Activated T-cell treated with anti-CD3 and anti-CD28 coated beads for 4 hours (primary cell): ENCODE measurements at regions not wholly inside any gene's neighbourhood (a gene's known extent, or its start where the extent isn't known, plus 50 kb on each side); places are given as distances from the start of the nearest gene placed in this dataset.

ENCODE experiments used
- DNase-seq: peaks from one replicate; pipeline ENCODE4 v3.0.0-alpha.2; 2020

DNA sequence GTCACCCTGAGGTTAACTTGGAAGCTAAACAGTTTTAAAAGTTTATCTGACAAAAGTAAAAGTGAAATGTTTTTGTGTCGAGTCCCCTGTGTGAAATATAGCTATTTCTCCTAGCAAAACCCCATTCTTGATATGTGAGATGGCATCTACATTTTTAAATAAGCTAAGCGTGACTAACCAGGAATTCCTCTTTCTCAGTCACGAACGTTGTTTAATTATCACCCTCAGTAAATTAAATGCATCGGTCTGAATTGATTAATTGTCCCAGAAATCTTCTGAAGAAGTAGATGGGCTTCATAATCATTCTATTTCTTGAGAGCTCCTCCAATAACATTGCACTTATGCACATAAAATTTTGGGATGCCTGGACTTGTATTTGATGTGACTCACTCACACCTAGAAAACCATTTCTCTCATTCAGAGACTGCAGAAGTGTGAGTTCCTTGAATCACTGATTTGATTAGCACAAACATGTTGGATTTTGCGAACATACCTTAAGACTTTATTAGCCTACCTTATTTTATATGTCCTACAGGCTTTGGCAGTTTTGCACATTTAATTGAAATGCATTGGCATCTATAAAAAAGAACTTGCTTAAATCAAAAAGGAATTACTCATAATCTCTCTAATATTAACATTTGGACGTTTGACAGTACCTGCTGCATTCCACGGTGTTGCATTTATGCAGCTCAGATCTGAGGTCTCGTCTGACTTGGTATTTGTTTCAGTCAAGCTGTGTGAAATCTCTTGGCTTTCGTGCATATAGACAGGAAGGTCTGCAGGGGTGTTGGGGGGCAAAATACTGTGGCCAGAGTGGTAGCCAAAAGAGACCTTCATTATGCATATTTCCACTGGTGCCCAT, 475.2 kb downstream of the EPHA4 start:
- DNase-seq: no peak

DNA sequence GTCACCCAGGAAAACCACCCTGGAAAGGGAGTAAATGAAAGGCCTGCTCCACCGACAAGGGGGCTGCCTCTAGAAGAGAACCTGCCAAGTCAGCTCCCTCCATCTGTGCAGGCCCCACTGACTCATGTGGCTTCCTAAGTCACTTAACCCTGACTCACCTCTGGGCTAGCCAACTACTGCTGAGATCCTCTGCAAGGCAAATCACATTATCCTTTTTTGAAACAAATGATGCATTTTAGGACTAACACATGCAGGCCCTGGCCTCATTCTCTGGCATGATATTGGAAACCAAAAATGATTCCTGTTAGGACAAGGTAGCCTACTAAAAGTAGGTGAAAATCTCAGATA, 474.6 kb downstream of the EPHA4 start:
- DNase-seq: no peak

DNA sequence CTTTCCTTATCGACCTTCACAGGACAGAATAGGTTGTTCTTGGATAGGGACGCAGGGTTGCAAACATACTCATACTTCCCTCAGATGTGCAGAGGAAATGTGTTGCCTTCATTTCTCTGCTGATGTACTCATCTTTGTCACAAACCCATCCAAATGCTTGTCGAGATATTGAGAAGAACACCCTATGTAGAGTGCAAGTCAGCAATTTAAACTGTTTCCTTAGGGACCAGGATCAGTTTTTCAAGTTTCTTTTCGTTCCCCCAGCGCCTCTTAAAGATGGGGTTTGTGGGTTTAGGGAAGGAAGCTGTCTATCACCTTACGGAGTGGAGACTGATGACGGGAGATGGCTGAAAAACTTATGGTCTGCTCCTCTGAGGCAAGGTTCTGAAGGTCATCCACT, 474.2 kb downstream of the EPHA4 start:
- no peak for DNase-seq

DNA sequence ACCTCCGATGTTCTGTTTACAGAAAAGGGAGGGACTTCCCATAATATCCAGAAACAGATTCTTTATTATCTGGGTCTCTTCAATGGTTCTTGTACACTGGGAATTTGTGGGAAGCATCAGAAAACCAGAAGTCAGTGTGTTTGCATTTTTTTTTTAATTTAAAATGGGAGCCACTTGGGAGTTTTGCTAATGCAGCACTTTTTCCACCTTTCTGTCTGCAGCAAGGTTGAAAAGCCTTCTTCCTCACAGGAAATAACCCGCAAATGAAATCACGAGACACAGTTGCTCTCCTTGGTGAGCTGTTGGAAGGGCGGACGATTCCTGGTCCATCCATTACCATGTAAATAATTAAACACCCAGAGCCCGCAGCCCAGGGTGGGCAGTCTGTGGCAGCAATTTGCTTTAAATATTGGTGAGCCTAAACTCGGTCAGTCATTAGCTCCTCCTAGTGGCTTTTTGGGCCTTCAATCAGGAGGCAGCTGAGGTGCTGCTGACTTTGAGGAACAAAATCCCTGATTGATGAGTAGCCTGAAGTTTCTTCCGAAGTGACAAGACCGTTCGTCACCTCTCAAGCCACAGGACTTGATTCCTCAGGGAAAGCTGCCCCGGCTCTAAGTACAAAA, 471.5 kb downstream of the EPHA4 start:
- no peak for DNase-seq

DNA sequence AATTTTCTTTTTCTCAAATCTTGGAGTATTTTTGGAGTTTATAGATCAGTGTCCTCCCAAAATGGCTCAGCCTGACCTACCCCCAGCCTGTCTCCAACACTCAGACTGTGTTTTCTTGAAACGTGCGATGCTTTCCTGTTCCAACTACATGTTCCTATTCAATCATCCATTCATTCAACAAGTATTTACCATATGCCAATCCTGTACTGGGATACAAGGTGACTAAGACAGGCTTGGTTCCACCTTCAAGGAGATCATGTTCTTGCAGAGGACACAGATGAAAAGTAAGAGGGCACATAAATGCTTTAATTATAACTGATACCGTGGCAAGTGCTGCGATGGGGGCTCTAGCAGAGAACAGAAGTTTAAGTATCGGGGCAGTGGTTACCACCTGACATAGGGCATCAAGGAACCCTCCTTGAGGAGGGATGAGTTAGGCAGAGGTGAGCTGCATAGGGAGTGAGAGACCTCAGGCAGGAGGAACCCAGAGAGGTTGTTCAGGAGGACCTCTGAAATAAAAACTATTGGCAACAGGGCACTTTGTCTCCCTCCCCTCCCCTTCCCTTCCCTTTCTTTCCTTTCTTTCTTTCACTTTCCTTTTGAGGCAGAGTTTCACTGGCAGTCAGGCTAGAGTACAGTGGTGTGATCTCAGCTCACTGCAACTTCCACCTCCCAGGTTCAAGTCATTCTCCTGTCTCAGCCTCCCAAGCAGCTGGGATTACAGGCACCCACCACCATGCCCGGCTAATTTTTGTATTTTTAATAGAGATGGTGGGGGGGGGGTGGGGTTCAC, 469.0 kb downstream of the EPHA4 start:
- no peak for DNase-seq

DNA sequence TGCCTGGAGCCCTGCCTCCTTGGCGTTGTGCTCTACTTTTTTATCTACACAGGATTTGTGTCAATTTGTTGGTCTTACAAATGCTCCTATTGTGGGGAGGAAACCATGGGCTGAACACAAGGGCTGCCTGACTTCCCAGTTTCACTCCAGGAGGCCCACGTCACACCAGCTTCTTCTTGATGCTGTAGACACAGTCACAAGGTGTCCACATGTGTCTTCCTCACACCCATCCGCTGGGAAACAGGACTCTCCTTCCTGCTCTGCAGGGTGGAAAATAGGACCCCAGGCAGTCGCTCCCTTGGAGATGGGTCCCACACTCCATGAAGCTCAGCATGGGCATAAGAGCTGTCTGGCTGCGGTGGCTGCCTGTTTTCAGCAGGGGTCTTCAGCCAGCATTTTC, 468.2 kb downstream of the EPHA4 start:
- no peak for DNase-seq

DNA sequence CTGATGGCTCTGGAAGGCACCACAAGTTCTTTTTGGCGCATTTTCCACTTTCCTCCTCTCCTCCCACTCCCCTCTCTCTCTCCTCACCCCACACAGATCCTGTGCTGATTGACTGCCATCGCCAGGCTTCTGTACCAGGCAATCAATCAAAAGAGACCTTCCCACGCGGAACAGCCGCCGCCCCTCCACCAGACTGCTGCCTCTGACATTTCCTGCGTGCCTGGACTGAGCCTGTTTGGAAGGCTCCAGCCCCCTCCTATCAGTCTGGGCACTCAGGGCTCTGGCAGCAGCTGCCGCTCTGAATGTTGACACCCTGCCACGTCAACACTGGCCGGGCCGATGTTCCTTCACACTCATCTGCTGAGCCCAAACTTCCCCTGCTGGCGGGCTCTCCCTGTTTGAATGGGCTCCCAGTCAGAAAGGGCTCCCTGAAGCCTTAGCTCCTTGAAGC, 467.7 kb downstream of the EPHA4 start:
- DNase-seq: no peak

DNA sequence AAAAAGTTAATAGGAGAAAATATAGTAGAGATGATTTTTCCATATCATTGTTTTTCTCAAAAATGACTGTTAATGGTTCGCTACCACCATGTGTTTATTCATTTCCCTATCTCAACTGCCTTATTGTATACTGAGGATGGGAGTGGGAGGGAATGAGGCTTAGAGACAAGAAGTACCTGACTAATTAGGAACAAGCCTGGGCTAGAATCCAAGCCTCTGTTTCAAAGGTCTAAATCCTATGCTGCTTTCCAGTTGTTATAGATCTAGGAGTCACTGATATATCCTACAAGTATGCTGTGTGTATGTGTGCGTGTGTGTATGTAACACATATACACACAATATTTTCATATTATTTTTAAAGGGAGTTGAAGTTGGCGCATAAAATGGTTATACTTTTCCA, 465.9 kb downstream of the EPHA4 start:
- DNase-seq: no peak

DNA sequence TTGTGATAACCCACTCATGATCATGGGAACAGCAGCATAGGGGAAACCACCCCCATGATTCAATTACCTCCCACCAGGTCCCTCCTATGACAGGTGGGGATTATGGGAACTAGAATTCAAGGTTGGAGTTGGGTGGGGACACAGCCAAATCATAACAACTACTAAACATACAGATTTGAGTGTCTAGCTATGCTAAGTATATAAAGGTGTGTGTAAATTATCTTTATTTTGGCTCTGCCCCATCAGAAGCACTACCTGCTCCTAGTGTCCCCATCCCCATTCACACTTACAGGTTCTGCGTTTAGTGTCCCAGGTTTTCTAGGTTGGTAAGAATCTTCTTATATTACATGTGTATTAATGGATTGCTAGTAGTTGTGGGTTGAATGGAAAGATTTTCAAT, 464.7 kb downstream of the EPHA4 start:
- DNase-seq: no peak

DNA sequence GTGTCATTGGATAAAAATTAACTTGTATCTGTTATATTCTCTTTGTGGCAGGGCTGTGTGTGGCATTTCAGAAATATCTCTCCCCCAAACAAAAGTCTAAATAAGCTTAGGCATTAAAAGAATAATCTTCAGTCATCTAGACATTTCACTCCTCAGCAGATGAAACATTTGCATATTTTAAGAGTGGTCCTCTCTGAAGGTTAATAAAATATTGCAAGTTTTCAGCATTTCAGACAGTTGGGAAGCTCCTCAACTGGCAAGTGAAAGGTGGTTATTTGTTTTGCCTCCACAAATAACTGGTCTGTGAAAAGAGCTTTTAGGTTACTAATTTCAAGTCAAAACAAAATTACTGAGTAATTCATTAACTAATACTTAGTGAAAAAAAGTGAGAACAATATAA, 462.6 kb downstream of the EPHA4 start:
- no peak for DNase-seq

DNA sequence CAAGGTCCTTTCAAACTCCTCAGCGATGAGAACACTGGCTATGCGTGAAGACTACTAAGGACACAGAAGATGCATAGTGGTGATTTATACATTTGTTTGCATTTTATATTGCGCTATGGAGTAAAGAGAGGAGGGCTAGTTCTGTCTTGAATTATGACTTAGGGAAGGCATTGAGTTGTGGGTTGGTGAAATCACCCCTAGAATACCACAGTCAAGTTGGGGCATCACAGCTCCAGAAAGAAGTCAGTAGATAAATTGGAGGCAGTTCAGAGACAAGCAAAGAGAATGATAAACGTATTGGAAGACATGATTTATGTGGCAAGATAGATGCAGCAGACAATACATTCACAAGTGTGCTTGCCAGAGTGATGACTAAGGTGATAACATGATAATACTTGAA, 460.4 kb downstream of the EPHA4 start:
- DNase-seq: no peak

DNA sequence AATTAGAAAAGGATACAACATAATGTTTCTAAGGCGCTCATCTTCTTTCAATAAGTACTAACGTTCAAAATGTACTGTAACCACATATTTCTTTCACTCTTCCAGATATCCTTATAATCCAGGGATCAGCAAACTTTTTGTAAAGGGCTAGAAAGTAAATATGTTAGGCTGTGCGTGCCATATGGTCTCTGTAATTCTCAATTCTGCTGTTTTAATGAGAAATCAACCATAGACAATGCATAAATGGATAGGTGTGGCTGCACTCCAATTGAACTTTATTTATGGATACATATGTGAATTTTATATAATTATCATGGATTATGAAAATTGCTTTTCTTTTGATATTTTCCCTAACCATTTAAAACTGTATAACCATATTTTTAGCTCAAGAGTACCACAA, 459.4 kb downstream of the EPHA4 start:
- no peak for DNase-seq

DNA sequence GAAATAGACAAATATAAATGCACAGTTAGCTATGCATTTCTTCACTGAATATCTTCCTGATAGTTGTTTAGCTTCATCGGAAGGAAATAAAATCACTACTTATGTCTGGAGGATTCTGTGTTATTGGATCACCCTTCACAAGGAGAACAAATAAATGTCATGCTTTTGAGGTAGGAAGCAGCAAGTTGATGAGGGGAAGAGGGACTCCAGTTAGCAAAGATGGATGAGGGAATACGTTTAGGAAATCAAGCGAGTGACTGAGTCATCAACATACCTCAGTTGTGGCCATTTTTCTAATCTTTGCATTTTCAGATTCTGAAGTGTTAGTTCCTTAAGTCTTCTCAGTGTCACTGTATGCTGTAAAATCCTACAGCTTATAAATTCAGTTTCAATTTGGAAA, 456.2 kb downstream of the EPHA4 start:
- DNase-seq: no peak

DNA sequence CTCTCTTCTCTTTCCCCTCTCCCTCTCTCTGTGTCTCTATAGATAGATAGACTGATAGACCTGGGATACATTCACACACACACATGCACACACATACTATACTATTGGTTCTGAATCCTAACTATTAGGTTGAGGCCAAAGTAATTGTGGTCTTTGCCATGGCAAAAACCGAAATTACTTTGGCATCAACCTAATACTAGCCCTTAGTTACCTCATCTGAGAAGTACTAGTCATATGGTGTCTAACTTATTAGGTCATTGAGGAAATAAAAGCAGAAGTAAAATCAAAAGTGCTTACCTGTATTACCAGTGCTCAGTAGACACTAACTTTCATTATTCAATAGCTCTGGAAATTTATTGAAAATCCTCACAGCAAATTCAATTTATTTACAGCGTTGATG, 451.5 kb downstream of the EPHA4 start:
- DNase-seq: no peak

DNA sequence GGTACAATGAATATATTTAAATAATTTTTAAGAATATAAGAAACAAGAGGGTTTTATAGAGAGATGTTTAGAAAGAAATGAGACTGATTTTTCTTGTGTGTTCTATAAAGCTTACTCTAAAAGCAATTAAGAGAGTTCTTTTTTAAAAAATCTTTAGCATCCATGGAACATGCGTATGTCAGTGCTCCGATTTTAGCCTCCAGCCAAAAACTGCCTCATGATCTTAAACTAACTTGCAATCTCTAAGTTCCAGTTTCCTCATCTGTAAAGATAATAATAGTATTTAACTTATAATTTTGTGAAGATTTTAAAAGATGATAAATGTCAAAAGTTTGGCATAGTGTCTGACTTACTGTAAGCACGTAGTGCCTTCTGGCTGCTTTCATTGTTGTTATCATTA, 448.7 kb downstream of the EPHA4 start:
- DNase-seq: no peak

DNA sequence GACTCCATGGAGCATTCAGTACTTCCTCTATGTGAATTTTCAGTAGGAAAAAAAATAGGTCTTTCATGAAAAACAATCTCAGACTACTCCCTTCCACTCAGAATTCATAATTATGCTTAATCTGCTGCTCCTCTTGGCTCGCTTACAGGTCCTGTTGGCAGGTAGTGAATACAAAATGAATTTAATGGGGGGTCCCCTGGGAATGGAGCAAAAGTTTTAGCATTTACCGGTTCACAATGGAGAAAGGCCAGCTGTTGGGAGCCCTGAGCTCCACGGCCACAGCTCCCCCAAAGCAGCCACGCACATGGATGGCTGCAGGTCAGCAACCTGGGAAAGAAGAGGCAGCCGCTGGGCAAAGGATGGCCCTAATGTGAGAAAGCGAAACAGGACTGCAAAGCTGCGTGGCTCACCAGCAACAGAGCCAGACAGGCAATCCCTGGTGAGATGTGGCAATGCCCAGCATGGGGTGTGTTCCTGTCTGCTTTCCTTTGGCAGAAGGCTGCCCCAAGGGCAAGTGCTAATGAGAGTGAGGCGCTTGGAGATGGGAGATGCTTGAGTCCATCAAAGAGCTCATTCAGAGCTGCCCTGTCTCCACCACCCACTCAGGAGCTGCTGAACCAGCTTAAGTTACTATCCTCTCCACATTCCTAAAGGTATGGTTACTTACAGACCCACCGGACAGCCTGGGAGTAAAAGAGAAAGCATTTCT, 447.4 kb downstream of the EPHA4 start:
- no peak for DNase-seq

DNA sequence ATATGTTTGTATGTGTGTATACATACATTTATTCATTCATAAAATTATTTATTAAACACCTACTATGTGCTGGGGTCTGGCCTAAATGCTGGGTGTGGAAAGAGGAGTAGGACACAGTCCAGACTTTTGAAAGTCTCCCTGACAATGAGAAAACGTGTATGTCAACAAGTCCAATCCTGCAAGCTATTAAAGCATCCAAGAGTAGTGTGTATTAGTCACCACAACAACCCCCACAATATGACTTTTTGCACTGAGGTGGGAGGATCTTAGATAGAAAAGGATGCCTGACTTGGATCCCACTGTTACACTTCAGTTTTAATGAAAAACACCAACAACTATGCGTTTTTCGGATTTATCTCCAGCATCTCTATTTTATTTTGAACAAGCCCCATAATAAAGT, 446.4 kb downstream of the EPHA4 start:
- no peak for DNase-seq

DNA sequence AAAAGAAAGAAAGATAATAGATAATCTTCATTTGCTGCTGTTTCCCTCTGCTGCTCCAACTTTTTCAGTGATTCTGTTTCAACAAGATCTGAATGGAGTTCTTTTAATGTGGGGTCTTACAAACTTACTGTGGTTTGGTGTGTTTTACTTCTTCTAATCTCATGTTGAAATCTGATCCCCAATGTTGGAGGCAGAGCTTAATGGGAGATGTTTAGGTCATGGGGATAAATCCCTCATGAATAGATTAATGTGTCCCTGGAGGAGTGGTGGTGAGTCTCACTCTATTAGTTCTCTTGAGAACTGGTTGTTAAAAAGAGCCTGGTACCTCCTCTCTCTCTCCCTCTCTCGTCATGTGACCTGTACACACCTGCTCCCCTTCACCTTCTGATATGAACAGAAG, 442.4 kb downstream of the EPHA4 start:
- no peak for DNase-seq

DNA sequence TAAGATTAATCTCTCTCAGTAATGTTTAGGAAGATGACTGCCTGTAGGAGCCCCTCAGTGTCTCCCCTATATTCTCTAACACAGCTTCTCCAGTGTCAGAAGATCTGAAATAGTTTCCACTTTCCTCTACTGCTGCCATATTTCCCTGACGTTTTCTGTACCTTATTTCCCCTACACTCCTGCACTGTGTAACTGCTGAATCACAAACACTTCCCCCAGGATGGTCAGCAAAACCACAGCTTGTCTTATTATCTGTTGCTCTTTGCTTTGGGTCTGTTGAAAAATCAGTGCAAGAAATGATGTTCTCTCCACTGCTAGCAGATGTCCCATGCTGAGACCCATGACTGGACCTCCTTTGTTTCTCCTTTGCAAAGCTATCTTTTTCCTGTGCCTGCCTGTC, 441.7 kb downstream of the EPHA4 start:
- no peak for DNase-seq

DNA sequence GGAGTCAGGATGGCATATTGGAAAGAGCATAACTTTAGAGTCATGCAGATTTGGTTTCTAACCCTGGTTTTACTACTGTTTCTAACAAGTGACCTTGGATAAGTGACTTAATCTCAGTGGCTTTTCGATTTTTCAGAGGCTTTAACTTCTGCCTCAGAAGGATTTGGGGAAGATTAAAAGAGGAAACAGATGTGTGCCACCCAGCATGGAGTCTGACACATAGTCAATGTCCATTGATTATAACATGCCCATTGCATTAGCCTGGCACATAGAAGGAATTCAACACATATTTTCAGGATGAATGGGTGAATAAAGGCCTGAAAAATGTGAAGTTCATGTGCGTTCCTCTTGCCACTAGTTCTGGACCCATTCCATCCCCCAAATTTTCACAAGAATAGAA, 438.2 kb downstream of the EPHA4 start:
- DNase-seq: no peak

DNA sequence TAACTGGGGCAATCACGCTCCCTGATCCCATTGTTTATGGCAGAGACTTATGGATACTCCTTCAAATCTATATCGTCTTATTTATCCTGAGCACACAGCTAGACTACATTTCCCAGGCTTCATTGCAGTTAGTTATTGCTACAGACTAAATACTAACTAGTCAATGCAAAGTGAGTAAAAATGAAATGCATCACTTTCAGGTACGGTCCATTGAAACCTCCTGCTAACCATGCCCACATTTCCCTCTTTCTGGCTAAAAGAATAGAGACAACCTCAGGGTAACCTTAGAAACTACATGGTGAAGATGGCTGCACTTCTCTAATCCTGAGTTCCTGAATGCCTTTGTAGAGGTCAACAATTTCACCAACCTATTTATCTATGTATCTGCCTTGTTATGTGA, 437.4 kb downstream of the EPHA4 start:
- DNase-seq: no peak

DNA sequence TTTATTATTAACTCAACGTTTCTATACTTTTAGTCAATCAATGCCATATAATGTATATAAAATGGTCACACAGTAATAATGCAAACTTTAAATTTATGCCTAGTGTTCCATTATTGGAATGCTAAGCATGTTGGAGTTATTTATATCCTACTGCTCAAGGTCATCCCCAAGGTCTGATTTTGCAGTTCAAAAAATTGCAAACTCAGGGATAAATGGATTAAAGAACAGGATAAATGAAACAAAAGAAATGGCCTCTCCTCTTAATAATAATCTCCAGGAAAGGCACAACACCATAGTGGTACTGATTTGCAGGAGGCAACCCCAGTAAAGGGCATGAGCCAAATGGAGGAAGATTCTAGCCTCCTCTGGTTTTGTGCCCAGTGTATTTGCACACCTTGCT, 436.4 kb downstream of the EPHA4 start:
- no peak for DNase-seq

DNA sequence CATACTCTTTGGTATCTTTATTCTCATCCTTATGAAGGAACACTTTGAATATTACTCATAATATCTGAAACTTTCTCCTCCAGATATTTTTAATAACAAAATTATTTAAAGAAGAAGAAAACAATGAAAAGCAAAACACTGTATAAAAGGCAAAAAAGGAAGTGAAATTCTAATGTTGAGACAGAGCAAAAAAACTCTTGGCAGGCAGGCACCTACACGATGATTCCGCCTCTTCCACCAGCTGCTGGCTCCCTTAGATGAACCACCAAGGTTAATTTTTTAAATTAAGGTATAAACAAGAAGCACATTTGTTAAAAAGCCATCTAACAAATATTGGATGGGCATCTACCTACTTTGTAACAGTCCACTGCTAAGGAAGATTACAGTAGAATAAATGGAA, 434.7 kb downstream of the EPHA4 start:
- DNase-seq: no peak
